HL-60 (cell line): ENCODE measurements at regions not wholly inside any gene's neighbourhood (a gene's known extent, or its start where the extent isn't known, plus 50 kb on each side); places are given as distances from the start of the nearest gene placed in this dataset.
"Not testable (repeated sequence)": the region's sequence is repeated elsewhere in the genome, so short reads cannot be mapped to it uniquely, and the experiment has no call there.

Source experiments
- DNase-seq, 2 experiments: peaks; one replicate each; pipeline ENCODE4 v3.0.0-alpha.2; 2010 to 2020; ENCODE audit warnings: low read depth in 1 of 2, low spot score in 1 of 2
- H3K27ac ChIP-seq: fragments of 250-450 bp; sonication (Bioruptor Pico); replicated peaks from 2 replicates; pipeline ENCODE4 v1.5.1; 2020; ENCODE audit warnings: mild to moderate bottlenecking, moderate library complexity
- H3K27me3 ChIP-seq: fragments of 250-450 bp; sonication (Bioruptor Pico); 2 replicates; pipeline ENCODE4 v1.5.1; 2021; ENCODE audit warnings: mild to moderate bottlenecking, moderate library complexity; ENCODE audit not compliant: insufficient read depth, poor library complexity, severe bottlenecking
- H3K4me3 ChIP-seq: replicated peaks from 2 replicates; pipeline ENCODE4 v1.5.1; 2011; ENCODE audit warnings: mild to moderate bottlenecking, control low read depth, low read length; ENCODE audit not compliant: insufficient read depth
- GABPA ChIP-seq: IDR thresholded peaks from 2 replicates; pipeline ENCODE4 v1.6.1; 2012; ENCODE audit warnings: low read depth
- POLR2AphosphoS5 ChIP-seq: IDR thresholded peaks from 2 replicates; pipeline ENCODE4 v1.6.1; 2012; ENCODE audit warnings: low read depth
- SPI1 ChIP-seq: IDR thresholded peaks from 2 replicates; pipeline ENCODE4 v1.6.1; 2012; ENCODE audit warnings: low read depth, mild to moderate bottlenecking, borderline replicate concordance
- TF ChIP-seq, protein P1 (sequence below): IDR thresholded peaks from 2 replicates; pipeline ENCODE4 v1.6.1; 2012; ENCODE audit warnings: low read depth; ENCODE audit not compliant: insufficient replicate concordance
- TF ChIP-seq, protein P2 (sequence below): IDR thresholded peaks from one replicate; pipeline ENCODE4 v1.5.1; 2011; ENCODE audit warnings: low read length, control low read depth, inconsistent platforms; ENCODE audit not compliant: insufficient read depth

DNA sequence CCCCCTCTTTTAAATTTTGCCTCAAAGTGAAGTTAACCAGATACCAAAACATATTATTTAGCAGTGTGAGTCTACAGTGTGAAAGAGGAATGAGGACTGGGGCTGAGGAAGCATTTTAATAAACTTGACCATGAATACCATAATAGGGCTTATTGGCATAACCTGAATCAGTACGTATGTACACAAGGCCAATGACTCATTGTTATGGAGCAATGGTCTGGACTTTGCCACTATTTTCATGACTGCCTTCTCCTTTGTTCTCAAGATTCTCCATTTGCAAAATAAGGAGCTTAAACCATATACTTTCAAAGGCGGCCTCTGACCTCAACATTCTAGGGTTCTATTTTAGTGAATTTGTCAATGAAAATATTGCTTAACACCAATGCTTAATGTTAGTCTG, 102.8 kb upstream of the OR13H1 start:
- H3K27me3 ChIP-seq, result no peaks in the 10 kb centered on the region
- no peak overlapping the region for H3K4me3 ChIP-seq
- DNase-seq, result no peak
- TF ChIP-seq, protein P1, sequence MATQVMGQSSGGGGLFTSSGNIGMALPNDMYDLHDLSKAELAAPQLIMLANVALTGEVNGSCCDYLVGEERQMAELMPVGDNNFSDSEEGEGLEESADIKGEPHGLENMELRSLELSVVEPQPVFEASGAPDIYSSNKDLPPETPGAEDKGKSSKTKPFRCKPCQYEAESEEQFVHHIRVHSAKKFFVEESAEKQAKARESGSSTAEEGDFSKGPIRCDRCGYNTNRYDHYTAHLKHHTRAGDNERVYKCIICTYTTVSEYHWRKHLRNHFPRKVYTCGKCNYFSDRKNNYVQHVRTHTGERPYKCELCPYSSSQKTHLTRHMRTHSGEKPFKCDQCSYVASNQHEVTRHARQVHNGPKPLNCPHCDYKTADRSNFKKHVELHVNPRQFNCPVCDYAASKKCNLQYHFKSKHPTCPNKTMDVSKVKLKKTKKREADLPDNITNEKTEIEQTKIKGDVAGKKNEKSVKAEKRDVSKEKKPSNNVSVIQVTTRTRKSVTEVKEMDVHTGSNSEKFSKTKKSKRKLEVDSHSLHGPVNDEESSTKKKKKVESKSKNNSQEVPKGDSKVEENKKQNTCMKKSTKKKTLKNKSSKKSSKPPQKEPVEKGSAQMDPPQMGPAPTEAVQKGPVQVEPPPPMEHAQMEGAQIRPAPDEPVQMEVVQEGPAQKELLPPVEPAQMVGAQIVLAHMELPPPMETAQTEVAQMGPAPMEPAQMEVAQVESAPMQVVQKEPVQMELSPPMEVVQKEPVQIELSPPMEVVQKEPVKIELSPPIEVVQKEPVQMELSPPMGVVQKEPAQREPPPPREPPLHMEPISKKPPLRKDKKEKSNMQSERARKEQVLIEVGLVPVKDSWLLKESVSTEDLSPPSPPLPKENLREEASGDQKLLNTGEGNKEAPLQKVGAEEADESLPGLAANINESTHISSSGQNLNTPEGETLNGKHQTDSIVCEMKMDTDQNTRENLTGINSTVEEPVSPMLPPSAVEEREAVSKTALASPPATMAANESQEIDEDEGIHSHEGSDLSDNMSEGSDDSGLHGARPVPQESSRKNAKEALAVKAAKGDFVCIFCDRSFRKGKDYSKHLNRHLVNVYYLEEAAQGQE, result no peak
- TF ChIP-seq POLR2AphosphoS5 (no peak), GABPA (no peak), SPI1 (no peak)
- TF ChIP-seq, protein P2, sequence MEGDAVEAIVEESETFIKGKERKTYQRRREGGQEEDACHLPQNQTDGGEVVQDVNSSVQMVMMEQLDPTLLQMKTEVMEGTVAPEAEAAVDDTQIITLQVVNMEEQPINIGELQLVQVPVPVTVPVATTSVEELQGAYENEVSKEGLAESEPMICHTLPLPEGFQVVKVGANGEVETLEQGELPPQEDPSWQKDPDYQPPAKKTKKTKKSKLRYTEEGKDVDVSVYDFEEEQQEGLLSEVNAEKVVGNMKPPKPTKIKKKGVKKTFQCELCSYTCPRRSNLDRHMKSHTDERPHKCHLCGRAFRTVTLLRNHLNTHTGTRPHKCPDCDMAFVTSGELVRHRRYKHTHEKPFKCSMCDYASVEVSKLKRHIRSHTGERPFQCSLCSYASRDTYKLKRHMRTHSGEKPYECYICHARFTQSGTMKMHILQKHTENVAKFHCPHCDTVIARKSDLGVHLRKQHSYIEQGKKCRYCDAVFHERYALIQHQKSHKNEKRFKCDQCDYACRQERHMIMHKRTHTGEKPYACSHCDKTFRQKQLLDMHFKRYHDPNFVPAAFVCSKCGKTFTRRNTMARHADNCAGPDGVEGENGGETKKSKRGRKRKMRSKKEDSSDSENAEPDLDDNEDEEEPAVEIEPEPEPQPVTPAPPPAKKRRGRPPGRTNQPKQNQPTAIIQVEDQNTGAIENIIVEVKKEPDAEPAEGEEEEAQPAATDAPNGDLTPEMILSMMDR, result no peak
- no peak overlapping the region for H3K27ac ChIP-seq

DNA sequence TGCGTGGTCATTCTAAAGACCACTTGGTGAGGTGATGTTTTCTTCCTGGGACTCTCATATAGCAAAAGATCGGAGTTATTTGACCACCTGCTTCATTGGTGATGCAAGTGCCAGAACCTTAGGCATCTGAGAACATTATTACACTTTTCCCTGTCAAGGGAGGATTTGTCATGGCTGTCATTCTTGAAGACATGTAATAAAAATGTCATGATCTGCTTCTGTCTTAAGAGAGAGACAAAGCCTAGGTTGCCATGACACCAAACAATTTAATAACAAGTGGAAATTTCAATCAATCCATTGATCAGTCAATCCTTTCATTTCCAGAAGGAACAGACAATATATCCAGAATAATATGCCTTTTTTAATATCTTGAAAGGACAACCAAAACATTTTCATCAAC, 97.9 kb upstream of the OR13H1 start:
- DNase-seq, result no peak
- Histone ChIP-seq H3K4me3 (no peak overlapping the region), H3K27ac (no peak overlapping the region), H3K27me3 (no peaks in the 10 kb centered on the region)
- TF ChIP-seq, protein P1, result no peak
- no peak for TF ChIP-seq GABPA
- no peak for TF ChIP-seq POLR2AphosphoS5
- TF ChIP-seq SPI1, result no peak
- TF ChIP-seq, protein P2, result no peak

DNA sequence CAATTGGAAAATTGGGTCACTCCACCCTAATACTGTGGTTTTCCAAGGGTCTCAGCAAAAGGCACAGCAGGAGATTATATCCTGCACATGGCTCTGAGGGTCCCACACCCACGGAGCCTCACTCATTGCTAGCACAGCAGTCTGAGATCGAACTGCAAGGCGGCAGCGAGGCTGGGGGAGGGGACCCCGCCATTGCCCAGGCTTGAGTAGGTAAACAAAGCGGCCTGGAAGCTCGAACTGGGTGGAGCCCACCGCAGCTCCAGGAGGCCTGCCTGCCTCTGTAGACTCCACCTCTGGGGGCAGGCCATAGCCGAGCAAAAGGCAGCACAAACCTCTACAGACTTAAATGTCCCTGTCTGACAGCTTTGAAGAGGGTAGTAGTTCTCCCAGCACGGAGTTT, 82.0 kb upstream of the OR13H1 start:
- not testable (repeated sequence) for H3K27ac ChIP-seq, H3K27me3 ChIP-seq, H3K4me3 ChIP-seq, DNase-seq

DNA sequence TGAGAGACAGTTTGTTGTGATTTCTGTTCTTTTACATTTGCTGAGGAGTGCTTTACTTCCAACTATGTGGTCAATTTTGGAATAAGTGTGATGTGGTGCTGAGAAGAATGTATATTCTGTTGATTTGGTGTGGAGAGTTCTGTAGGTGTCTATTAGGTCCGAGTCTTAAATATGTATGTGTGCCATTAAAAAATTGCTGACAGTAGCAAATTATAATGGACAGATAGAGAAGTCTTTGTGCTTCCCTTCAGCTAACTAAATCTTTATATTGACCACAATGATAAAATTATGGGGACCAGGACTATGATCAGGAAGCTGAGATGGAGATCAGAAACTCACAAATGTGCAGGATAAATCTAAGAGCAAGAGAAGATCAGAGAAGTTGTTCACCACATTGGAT, 70.1 kb upstream of the OR13H1 start:
- H3K4me3 ChIP-seq, H3K27me3 ChIP-seq: not testable (repeated sequence)

DNA sequence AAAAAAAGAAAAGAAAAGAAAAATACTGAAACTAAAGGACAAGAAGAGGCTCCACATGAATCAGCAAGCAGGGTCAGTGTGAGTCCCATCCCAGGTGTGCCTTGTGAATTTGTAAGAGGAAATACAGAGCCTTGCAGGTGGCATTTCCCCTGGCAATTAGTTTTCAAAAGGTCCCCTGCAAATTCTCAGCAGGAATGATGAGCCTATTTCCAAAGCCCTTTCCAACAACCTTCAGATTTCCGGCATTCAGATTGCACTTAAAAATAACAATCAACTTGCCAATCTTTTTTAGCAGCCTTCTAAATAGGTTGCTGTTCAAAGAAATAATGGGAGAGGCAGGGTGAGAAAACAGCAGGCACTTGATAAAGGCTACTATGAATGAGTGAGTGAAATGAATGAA, 66.4 kb upstream of the OR13H1 start:
- no peak for DNase-seq
- Histone ChIP-seq H3K4me3 (no peak overlapping the region), H3K27me3 (no peaks in the 10 kb centered on the region), H3K27ac (no peak overlapping the region)
- no peak for TF ChIP-seq POLR2AphosphoS5
- TF ChIP-seq, protein P1, result no peak
- TF ChIP-seq GABPA, result no peak
- TF ChIP-seq, protein P2, result no peak
- no peak for TF ChIP-seq SPI1

More for the DNA sequence above, 70.1 kb upstream of the OR13H1 start:
- DNase-seq, H3K27ac ChIP-seq: not testable (repeated sequence)
